Keratinocyte (primary cell): ENCODE measurements at regions not wholly inside any gene's neighbourhood (a gene's known extent, or its start where the extent isn't known, plus 50 kb on each side); places are given as distances from the start of the nearest gene placed in this dataset.

Experiments used
- EZH2 ChIP-seq: IDR thresholded peaks from one replicate; pipeline ENCODE4 v1.6.1; 2012; ENCODE audit warnings: inconsistent platforms, mild to moderate bottlenecking, low read length, moderate library complexity
- TF ChIP-seq, protein P1 (sequence below), 3 experiments: IDR thresholded peaks in 1 of 3; conservative IDR thresholded peaks in 1 of 3; optimal IDR thresholded peaks in 1 of 3; 2 replicates in 2 of 3; 3 replicates in 1 of 3; pipeline versions ENCODE3 to v1.5.1; 2011; ENCODE audit warnings: low read length in 3 of 3, mild to moderate bottlenecking in 3 of 3, moderate library complexity in 2 of 3, control low read depth in 1 of 3, inconsistent platforms in 1 of 3; ENCODE audit not compliant: insufficient read depth in 2 of 3; ENCODE audit errors: extremely low read depth in 1 of 3

DNA sequence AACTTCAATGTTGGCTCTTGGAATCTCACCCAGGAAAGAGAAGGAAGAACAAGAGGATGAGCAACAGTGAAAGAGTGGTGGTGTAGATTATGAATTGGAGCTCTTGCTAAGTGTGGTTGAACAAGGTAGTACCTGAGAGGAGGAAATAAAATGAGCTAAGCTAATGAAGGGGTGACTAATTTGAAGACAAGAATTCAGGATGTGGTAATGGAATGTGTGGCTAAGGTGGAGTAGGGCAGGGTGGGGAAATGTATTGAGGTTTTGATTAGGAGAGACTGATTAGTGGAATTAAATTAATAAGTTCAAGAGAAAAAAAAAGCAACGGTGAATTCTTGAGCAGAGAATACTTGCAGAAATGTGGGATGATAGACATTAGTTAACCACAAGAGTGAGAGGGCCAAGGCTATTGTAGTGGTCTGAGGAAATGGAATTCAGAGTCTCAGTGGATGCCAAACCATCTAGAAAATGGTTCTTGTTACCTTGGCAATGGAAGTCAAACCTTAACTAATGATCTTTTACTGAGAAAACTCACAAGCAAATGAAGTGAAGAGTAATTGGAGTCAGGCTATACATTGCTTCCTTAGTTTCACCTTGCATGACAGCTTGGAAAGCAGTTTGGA, 648.3 kb upstream of the ZNF608 start:
- TF ChIP-seq, protein P1, sequence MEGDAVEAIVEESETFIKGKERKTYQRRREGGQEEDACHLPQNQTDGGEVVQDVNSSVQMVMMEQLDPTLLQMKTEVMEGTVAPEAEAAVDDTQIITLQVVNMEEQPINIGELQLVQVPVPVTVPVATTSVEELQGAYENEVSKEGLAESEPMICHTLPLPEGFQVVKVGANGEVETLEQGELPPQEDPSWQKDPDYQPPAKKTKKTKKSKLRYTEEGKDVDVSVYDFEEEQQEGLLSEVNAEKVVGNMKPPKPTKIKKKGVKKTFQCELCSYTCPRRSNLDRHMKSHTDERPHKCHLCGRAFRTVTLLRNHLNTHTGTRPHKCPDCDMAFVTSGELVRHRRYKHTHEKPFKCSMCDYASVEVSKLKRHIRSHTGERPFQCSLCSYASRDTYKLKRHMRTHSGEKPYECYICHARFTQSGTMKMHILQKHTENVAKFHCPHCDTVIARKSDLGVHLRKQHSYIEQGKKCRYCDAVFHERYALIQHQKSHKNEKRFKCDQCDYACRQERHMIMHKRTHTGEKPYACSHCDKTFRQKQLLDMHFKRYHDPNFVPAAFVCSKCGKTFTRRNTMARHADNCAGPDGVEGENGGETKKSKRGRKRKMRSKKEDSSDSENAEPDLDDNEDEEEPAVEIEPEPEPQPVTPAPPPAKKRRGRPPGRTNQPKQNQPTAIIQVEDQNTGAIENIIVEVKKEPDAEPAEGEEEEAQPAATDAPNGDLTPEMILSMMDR (optimal IDR thresholded peaks at IDR 0.05 in 1 of 3, IDR thresholded peaks at IDR 0.05 in 1 of 3, conservative IDR thresholded peaks at IDR 0.05 in 1 of 3; ENCODE audit: extremely low read depth in 1 of 3, insufficient read depth in 2 of 3, low read length in 3 of 3) = no peak
- no peak for TF ChIP-seq EZH2
